ENCODE measurements at regions not wholly inside any gene's neighbourhood (a gene's known extent, or its start where the extent isn't known, plus 50 kb on each side); places are given as distances from the start of the nearest gene placed in this dataset.

DNA sequence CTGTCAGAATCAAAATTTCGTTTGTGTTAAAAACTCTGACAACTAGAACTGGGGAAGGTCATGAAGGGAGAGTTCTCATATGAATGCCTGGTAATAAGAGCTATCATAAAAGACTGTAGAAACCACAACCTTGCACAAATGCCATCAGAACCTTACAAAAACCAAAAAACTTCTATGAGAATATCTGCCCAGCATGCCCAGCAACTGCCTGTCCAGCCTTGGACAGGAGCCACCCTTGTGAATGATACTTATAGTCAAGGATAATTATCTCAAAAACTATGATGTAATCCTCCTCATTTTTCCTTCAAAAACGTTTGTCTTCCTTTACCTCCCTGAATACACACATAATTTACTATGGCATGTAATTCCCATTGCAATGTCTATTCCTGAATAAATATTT is 53.4 kb upstream of the C1orf185 start:
- Histone ChIP-seq H3K79me2 (ENCODE audit: insufficient read depth, low read length) (no peaks in the 10 kb centered on the region), H2AFZ (ENCODE audit: low read length) (no peak overlapping the region), H3K27me3 (ENCODE audit: control insufficient read depth in 1 of 2, insufficient read depth in 2 of 2, low read length in 2 of 2) (no peaks in the 10 kb centered on the region), H3K4me1 (ENCODE audit: insufficient read depth, low read length) (0 out of 2 replicates have a peak, but pooled peaks cover 7% of the 10 kb centered on the region), H3K36me3 (replicated peaks in 1 of 2; ENCODE audit: control insufficient read depth in 1 of 2, insufficient read depth in 2 of 2, low read length in 2 of 2) (no peaks in the 10 kb centered on the region), H4K20me1 (ENCODE audit: insufficient read depth, low read length) (no peaks in the 10 kb centered on the region), H3K9me3 (ENCODE audit: low read length) (no peaks in the 10 kb centered on the region), H3K4me2 (ENCODE audit: low read depth, low read length) (no peak overlapping the region), H3K27ac (ENCODE audit: extremely low read length, insufficient read depth, low read length) (no peak overlapping the region), H3K4me3 (replicated peaks in 1 of 3; ENCODE audit: insufficient read depth in 1 of 3, low read depth in 2 of 3, low read length in 3 of 3) (no peak overlapping the region), H3K9ac (ENCODE audit: insufficient read depth, low read depth, low read length) (no peak overlapping the region)
- in situ Hi-C loops (cut with HindIII; ENCODE audit: extremely low pct_ligation_motif_present, low pct_unique_long_range_greater_than_20kb) (no loop called here), intact Hi-C loops (cut with micrococcal nuclease; ENCODE audit: unreplicated experiment) (no loop called here)
- TF ChIP-seq ATF7 (IDR thresholded peaks at IDR 0.05), result peak; percentile 7; the same call in 1 of the 2 replicates
- TF ChIP-seq ATF7 (CRISPR knock-in tag; IDR thresholded peaks at IDR 0.05), result no peak
- no peak for TF ChIP-seq CCDC6 (CRISPR knock-in tag; IDR thresholded peaks at IDR 0.05)
- no peak for TF ChIP-seq ZNF607 (CRISPR knock-in tag; IDR thresholded peaks at IDR 0.05; ENCODE audit: borderline replicate concordance)
- no TSS peak for BruUV-seq (replicated peaks)
- DNase-seq (ENCODE audit: low spot score), result no peak
- ATAC-seq, result no peak
- no peak for FAIRE-seq
- CTCF ChIA-PET (ENCODE audit: low intra/inter-chr PET ratio, low total read pairs), result no interaction called here
- POLR2A ChIA-PET, result no interaction called here
- WGBS (ENCODE audit: low lambda C conversion rate), result 1% methylated on average over 2 of the region's 2 CpGs

Data from HepG2 (cell line).